NCI-H2171 treated with DMSO at 0.1 percent for 48 hours (cell line): ENCODE measurements at regions not wholly inside any gene's neighbourhood (a gene's known extent, or its start where the extent isn't known, plus 50 kb on each side); places are given as distances from the start of the nearest gene placed in this dataset.
"Not testable (repeated sequence)": the region's sequence is repeated elsewhere in the genome, so short reads cannot be mapped to it uniquely, and the experiment has no call there.

Experiments used
- DNase-seq: peaks from one replicate; lab custom pipeline; 2025; lab: John Stamatoyannopoulos, UW

DNA sequence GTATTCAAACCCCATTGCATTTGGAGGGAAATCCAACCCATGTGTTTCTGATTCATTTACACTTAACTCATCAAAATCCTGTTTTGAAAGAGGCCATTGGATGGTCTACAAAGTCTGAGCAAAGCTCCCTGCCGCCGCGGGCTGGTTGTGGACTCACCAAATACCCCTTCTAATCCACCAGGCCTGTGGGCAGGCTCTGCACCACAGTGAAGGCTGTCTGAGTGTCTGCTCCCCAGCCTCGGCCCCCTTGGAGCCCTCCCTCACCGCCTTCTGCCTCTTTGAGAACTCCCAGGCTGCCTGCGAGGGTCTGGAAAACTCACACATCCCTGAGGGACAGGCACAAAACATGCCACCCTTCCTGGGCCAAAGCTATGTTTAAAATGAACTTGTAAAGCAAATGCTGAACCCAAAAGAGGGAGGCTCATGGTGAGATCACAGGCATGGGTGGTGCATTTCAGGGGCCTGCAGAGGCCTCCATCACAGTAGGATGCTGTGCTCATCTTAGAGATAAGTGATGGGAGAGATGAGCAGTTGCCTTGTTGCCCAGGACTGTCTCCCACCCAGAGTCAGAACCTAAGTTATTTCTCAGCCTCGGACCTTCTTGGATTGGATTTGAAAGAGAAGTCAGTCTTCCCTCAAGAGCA is 225.0 kb downstream of the CYP26B1 start:
- no peak for DNase-seq

DNA sequence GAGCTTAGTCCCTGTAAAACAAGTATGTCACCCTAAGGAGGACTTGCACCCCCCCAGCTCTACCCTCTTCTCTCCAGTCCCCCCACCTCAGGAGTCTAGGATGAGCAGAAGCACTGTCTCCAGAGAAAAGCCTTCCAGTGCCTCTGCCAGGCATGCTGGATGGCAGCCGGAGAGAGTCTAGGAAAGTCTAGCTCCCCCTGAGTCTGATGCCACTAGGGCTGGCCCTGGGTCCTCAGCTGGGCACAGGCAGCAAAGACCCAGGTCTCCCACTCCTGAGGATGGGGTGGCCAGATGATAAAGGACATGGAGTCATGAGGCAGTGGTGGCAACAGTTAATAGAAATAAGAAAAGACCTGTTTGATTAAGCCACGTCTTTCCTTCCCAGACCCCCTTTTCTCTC is 225.6 kb downstream of the CYP26B1 start:
- DNase-seq = no peak

DNA sequence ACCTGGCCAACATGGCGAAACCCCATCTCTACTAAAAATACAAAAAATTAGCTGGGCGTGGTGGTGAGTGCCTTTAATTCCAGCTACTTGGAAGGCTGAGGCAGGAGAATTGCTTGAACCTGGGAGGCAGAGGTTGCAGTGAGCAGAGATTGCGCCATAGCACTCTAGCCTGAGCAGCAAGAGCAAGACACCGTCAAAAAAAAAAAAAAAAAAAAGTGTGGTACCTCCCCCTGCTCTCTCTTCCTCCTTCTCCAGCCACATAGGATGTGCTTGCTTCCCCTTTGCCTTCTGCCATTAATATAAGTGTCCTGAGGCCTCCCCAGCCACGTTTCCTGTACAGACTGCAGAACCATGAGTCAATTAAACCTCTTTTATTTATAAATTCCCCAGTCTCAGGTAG is 226.8 kb downstream of the CYP26B1 start:
- not testable (repeated sequence) for DNase-seq

DNA sequence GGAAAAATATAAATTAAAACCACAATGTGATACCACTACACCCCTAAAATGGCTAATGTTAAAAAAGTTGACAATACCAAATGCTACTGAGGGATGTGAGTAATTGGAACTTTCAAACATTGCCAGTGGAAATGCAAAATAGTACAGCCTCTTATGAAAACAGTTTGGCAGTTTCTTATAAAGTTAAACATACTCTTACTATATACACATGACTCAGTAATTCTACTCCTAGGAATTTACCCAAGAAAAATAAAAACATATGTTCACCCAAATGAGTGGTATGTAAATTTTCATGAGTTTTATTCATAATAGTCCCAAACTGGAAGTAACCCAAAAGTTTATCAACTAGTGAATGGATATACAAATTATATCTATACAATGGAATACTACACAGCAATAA is 228.0 kb downstream of the CYP26B1 start:
- DNase-seq = no peak

DNA sequence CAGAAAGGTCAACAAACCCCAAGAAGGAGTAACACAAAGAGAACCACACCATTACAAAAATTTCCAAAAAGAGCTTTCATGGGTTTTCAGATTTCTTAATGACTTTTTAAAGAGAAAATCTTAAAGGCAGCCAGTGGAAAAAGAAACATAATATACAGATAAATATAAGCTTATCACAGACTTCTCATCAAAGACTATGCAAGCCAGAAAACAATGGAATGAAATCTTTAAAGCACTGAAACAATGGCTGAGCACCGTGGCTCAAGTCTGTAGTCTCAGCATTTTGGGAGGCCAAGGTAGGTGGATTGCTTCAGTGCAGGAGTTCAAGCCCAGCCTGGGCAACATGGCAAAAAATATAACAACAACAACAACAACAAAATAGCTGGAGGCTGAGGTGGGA is 237.4 kb downstream of the CYP26B1 start:
- DNase-seq = no peak

DNA sequence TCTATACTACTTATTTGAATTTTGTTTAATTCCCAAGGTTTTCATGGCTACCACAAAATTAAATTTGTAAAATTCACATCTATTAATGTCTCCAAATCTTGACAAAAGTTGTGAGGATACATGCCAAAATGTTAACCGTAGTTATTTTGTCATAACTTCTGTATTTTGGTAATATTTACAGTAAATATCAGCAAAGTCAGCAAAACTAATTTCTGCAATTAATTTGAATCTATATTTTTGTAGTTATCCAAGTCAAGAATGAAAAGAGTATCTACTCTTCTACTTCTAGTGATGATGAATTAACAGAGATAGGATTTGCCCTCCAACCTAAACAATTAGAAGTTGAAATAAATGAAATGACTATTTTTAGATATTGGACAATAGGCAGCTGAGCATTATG is 238.9 kb downstream of the CYP26B1 start:
- no peak for DNase-seq

DNA sequence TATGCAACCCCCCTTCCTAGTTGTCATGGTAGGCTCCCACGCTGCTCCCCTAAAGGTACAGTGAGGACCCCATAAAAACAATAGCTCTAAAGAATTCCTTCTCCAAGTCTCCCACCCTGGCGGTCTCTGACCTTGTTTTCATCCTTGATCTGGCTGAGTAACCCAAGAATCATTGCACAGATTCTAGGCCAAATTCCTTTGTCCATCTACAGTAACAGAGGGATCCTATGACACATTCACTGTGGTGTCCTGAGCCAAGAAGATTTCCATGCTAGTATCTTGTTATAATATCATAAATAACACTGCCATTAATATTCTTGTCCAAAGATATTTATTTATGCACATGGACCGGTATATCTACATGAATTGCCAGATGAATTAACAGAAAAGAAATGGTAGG is 240.2 kb downstream of the CYP26B1 start:
- DNase-seq = no peak

DNA sequence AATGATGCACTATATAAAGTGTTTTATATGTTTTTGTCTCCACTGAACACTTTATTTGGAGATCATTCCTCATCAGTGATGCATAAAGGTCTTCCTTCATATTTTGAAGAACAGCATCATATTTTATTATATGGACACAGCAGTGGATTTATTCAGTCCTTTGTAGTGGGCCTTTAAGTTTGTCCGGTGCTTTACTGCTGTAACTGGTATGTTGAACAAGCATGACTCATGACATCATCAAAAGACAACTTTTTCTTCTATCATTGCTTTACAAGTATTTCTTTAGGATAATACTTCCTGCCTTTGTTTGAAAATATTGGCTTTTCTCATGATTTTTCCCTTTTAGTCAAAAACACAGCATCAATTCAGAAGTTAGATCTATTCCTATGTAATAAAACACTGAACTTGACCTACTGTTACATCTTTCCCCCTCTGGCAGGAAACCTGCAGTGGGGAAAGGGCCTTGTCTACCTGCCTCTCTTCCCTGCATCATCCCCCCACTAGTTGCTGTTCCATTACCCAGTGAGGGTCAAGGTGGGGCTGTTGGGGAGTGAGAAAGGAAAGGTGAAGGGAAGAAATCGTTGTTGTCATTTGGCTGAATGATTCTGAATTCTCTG is 241.2 kb downstream of the CYP26B1 start:
- no peak for DNase-seq

DNA sequence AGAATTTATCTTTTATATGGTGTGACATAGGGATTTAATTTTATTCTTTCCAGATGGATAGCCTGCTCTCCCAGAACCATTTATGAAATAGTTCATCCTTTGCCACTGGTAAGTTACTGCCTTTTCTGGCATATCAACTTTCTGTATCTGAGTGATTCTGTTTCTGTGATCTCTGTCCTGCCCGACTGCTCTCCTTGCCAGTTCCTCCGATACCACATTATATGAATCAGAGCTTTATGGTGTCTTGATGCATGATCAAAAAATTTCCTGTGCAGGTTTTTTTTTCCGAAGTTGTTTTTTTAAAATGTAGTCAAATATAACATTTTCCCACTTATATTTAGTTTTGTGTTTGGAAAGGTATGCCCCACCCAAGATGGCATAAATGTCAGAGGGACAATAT is 242.5 kb downstream of the CYP26B1 start:
- DNase-seq = no peak

DNA sequence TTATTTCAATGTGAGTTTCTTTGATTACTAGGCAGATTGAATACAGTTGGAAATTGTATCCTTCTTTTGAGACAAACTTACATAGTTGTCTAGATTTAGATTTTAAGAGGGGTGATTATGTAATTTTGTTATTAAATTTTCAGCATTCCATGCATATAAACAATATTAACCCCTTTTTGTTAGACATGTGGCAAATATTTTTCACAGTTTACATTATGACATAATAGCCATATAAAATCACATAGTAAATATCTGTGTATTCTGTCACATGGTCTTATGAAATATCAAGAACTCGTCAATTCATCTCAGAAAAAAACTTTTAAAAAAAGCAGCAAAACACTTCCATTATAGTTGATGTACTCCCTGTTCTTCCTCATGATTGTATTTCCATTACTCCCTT is 243.8 kb downstream of the CYP26B1 start:
- DNase-seq = no peak

DNA sequence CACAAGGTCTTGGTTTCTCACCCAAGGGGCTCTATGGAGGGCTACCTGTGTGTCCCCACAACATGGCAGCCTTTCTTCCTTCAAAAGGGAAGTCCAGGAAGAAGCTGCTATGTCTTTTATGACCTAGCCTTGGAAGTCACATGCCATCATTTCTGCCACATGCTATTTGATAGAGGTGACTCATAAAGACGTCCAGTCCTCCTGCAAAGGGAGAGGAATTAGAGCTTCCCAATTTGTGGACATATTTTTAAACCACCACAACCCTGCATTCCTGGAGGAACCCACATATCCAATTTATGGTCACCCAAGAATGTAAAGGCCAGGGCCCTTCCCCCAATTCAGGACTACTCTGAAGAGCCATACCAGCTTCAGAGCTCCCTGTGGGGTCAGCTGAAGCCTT is 246.2 kb downstream of the CYP26B1 start:
- DNase-seq = no peak

DNA sequence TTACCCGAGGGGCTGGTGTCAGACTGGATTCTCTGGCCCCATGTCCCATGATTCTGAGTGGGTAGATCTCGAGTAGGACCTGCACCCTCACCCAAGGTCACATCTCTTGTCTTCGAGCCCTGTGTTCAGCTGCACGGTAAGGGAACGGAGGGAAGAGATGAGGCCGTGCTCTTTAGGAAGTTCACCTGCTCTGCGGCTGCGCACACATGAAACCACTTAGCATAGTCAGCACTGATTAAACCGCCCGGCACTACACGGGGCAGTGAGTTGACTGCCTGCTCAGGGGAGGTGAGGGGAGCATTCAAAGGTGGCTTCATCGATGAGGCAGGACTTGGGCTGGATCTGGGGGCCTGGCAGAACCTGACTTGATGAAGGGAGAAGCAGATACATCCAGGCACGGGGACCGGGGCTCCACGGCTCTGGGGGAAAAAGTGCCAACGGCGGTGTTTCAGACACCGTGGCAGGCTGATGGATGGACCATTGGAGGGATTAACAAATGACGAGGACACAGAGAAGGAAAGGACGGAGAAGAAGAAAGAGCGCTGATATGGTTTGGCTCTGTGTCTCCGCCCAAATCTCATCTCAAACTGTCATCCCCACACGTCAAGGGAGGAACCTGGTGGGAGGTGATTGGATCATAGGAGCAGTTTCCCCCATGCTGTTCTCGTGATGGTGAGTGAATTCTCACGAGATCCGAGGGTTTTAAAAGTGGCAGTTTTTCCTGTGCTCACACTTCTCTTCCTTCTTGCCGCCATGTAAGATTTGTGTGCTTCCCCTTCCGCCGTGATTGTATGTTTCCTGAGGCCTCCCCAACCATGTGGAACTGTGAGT is 248.6 kb downstream of the CYP26B1 start:
- DNase-seq = no peak

DNA sequence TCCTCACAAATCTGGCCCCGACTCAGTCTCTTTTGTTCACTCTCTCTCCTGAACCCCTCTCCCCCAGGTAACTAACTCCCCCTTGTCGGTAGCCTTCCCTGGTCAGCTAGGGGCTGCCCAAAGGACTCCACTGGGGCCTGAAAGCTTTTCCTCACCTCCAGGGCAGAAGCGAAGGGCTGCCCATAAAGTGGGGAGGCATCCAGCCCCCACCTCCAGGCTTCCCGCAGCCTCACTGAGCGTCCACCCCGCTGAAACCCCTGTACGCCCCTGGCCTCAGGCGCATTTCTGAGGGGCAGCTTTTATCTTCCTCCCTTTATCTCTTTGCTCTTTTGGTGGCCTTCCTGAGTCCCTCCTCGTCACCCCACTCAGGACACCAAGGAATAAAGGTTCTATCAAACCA is 249.3 kb downstream of the CYP26B1 start:
- DNase-seq = no peak

DNA sequence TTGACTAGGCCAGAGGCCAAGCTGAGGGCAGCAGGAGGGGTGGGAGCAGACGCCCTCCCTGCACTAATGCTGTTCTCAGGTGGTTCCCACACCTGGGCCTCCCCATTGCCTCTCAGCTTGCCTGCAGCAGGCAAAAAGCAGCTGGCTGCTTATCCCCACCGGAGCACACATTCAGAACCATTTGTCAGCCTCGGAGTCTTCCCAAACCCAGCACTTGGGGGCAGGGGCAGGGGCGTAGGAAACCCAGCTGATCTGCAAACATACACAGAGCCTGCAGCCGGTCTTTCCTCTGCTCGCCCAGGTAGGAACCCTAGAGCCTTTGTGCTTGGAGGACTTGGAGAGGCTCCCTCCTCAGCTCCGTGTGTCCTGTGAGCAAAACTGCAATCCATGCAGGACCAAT is 249.8 kb downstream of the CYP26B1 start:
- peak; percentile 73 for DNase-seq

DNA sequence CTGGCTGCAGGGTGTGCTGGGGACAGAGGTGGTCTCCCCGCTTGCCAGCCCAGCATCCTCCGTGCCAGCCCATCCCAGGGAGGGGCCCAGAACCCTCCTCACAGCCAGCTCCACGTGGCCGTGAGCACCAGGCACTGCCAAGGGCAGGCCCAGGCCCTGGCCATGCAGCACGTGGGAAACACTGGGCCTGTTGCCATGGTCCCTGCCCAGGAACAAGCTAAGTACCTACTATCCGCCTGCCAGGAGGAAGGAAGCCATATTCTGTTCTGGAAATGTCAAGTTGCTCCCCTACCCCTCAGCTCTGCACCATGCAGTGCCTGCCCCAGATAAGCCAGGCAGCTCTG is 250.6 kb downstream of the CYP26B1 start:
- no peak for DNase-seq

DNA sequence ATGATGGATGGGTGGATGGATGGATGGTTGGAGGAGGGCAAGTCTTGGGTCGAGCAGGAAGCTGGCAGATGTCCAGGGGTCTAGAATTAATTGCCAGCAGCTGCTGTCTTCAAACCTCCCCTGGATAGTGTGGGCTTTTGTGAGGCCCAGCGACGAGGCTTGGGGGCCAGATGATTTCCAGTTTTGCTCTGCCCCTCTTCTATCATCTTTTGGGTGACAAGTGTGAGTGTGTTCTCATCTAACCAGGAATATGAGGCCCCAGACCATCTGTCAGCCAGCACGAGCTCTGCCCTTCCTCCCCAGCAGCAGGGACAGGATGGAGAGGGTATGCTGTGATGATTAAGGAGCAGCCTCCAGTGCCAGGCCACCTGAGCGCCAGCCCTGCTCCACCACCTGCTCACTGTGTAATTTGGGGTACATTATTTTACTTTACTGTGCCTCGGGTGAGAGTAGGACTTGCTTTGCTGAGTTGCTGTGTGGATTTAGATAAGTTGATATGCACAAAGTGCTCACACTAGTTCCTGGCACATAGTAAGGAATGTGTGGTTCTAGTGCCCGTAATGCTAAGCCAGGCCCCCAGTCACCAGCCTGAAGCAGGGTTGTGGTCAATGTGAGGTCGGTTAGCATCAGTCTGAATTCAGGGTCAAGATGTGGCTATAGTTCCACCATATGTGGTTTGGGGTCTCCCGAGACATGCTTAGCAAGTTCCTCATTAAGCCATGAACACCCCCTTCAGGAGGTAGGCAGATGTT is 251.1 kb downstream of the CYP26B1 start:
- peak; percentile 92 for DNase-seq

DNA sequence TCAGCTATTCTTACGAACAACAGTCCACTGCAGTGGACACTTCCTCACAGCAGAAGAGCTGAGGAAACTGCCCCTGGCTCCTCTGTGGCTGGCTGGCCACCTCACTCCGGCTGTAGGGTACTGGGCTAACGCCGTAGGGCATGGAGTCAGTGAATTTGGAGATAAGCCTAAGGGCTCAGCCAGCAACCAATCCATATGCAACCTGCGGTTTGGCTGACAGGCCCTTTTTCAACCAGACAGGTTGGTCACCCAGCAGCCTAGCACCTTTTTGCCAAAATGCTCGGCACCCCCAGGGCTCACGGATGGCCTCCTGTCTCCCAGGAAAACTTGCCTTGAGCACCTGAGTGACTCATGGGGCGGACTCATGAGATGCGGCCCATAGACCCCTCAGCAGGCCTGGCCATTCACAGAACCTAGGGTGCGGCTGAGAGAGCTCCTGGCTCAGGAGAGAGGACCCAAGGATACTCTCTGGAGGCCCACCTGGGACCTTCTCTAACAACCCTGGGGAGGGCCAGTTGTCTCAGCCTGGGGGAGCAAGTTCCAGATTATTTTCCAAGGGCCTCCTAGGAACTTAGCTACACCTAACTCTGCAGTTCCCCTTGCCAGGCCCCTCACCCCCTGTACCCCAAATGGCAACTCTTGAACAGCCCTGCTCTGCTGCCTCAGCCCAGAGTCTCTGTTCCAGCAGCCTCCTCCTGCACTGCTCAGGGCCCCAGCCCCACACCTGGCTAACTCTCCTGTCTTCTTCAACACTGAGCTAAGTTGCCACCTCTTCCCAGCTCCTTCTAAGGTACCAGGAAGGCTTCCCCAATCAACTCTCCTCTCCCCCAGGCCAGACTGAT is 252.1 kb downstream of the CYP26B1 start:
- DNase-seq = peak; percentile 41

DNA sequence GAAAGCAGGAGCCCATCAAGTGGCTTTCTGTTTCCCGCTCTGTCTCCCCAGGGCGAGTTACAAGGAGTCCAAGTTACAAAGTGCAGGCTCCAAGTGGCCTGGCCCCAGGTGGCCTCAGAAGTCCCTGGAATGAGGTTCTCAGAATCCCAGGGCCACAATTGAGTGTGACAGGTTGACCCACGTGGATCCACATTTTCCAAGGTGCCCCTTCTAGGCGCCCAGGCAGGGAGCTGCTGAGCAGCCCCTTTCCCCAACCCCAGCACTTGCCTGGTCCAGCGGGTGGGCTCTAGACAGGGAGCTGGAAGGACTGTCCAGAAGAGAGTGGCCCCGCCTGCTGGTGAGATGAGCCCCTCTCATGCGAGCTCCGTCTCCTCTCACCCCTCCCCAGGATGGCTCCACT is 253.4 kb downstream of the CYP26B1 start:
- no peak for DNase-seq

DNA sequence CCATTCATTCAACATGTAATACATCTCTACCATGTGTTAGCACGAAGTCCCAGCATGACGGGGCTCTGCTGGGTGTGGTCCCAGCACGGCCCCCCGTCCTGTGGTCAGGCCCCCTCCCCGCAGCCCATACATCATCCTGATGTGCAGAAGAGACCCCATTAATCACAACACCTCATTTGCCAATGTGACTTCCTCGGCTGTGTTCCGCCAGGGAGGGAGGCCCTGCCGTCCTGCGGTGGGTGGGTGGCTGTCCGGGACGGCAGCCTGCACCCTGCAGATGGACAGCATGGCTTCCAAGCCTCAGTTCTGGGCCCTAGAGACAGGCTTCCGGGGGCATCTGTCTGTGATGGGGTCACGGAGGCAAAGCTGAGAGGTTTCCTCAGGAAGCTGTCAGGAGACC is 254.0 kb downstream of the CYP26B1 start:
- no peak for DNase-seq

DNA sequence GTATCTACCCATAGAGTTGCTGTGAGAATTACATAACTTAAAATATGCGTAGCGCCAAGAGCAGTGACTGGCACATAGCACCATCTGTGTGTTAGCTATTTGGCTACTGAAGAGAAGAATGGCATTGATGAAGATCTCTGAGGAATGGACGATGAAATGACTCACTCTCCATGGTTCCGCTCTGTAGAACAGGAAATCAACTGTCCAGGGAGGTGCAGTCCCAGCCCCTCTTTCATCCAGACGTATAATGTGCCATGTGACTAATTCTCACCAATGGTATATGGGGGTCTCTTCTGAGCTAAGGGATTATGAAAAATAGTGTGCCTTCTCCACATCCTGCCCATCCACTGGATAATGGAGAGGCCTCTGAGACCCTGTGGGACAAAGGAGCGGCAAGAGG is 254.8 kb downstream of the CYP26B1 start:
- no peak for DNase-seq

DNA sequence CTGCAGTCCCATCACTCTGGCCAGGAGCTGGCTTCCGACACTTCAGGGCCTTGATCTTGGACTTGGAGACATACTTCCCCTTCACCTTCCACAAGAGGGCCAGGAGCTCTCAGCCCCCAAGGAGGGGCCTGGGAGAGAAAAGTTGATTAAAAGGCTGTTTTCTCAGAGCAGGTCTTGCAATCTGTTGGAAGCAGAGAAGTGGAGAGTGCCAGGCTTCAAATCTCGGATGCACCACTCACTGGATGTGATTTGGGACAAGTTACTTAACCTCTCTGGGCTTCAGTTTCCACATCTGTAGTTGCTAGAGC is 255.3 kb downstream of the CYP26B1 start:
- no peak for DNase-seq
